NCI-H526 treated with DMSO at 0.1 percent for 48 hours (cell line): ENCODE measurements at regions not wholly inside any gene's neighbourhood (a gene's known extent, or its start where the extent isn't known, plus 50 kb on each side); places are given as distances from the start of the nearest gene placed in this dataset.

Experiments
- DNase-seq: peaks from one replicate; lab custom pipeline; 2025; lab: John Stamatoyannopoulos, UW

DNA sequence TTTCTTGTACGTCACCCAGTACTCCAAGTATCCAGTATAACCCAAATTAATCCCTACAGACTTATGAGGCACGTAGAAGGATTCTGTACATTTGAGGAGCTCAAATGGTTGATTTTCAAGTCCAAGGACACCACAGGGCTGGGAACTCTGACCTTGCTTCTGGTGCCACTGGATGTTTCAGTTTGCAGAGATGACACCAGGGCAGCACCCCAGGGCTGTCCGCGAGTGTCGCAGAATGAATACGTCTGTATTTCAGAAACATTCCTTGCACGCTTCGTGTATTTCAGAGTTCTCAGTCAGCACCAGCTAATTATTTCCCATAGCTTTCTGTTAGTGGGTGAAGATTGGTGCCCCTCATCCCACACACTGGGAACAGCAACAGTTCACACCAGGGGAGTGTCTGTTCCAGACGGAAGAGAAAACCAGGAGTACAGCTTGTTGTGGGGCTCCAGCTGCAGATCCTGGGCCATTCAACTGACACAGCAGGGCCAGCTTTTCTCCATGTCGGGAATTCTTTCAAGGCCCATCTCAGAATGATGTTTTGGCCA lies 159.2 kb downstream of the RHOU start:
- DNase-seq: no peak

DNA sequence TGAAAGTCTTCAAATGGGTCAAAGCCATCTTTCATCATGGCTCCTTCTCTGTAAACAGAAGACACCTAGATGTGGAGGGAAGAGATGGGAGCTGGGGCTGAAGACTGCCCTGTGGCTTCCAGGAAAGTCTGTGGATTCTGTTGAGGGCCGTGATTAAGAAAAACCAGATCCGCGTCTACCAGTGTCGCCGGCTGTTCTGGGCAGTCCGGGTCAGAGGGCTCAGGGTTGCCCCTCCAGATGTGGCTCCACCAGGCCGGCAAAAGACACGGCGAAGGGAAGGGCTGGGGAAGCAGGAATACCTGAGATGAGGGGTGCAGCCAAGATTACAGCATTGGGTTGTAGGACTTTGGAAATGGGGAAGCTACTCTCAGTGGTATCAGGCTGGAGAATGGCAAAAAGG lies 162.6 kb downstream of the RHOU start:
- DNase-seq: no peak

DNA sequence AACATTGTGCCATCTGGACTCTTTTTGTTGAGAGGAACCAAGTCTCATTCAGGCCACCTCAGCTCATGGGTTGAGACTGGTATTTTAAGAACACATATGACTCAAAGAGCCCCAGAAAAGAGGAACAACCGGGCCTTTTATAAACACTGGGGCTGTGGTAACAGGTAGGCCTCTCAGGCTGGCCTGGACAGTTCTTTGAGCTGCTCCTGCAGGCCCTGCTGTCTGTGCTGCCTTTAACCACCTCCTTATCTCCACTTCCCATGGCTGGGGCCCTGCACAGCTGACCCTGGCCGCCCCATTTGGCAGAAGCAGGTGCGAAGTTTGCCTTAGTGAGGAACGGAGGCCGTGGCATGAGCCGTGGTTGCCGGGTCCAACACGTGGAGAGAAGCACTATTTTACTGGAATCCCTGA lies 163.3 kb downstream of the RHOU start:
- DNase-seq: no peak

DNA sequence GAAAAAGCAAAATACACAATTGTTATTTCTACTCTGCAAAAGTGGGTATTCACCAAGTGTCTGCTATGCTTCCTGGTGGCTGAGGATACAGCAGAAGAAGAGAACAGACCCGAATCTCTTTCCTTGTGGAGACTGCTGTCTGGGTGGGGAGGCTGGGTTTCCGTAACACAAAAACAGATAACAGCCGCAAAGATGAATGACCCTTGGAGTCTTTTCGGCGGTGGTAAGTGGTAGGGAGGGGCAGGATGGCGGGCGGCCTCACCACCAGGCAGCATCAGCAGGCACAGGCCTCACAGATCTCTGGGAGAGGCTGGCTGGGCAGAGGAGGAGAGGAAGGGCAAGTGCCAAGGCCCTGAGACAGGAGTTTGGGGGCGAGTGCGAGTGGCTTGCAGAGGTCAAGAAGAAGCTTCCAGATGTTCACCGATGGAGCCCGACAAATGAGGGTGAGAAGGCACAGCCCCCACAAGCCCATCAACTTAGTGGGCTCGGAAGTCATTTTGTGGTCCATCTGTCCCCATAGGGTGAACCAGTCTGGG lies 164.2 kb downstream of the RHOU start:
- no peak for DNase-seq

DNA sequence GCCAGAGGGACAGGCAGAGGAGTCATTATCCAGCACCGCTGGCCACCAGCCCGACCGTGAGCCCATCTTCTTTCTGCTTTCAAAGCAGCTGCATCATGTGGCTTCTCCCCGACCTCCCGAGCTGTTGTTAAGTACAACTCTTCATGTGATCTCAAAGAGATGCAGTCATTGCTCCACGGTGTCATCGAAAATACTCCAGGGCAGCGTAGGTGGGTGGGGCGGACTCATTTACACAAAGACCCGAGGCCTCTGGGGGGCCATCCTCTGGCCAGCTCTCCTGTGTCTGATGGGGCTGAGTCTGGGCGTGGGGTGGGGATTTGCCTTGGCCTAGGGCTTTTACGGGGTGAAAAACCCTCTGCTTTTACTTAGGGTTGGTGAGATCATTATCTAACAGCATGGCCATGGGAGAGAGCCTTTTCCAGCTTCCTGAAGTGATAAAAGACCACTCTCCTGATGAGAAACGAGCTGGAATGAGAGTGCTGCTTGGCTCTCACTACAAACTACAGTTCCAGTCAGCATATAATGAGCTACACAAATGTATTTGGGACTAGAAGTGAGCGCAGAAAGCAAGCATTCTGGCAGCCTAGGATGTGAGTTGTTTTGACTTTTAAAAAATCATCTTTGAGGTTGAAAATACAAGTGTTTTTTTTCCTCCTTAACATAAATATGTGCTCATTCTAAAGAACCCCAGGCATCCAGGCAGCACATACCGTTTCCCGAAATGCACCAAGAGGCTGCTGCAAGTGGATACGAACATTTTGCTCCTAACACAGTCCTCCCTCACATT lies 165.0 kb downstream of the RHOU start:
- DNase-seq: no peak

DNA sequence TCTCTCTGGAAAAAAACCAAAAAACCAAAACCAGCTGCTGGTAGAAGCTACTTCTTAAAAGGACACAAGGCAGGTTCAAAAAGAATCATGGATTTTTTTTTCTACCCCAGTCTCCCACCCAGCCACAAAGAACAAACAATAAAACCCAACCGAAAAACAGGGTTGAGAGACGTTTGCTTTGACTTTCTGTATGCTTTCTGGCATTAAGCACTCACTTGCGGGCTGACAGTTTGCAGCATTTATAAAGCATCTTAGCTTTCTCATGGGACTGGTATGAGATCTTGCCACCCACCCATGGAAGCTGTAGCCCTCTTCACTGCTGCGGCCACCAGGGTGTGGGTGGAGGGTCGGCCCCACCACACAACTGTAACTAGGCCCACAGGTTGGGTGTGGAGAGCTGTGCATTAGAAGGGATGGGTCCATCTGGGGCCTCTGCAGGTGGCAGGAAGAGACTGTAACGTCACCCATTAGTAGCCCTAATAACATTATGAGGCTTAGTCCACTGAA lies 165.7 kb downstream of the RHOU start:
- no peak for DNase-seq

DNA sequence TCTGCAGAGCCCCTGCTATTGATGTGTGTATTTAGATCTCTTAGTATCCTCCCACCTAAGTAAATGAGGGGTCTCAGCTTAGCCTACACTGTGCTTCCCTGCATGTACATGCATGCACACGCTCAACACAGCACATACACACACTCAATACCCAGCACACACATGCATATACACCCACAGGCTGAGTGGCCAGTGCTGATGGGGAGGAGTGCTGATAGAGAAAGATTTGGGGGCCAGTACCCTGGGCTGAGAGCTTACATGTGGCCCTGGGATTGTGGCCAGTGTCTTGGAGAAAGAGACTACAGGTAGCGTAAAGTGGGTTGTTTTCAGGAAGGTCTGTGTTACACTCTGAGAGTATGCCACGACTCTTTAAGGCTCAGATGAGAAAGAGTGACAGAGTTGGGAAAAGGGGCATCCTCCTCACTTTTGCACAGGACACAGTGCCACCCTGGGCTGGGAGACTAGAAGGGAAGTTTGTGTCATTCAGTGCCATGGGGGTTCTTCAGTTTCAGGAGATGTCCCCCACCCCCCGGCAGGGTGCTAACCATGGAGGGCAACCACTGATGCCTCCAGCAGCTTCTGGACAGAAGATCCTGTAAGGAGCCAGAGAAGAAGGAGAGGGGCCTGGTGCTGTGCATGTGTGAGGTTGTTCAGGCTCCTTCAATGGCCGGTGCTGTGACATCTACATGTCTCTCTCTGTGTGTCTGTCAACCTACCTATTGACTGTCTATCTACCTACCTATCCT lies 166.8 kb downstream of the RHOU start:
- no peak for DNase-seq

DNA sequence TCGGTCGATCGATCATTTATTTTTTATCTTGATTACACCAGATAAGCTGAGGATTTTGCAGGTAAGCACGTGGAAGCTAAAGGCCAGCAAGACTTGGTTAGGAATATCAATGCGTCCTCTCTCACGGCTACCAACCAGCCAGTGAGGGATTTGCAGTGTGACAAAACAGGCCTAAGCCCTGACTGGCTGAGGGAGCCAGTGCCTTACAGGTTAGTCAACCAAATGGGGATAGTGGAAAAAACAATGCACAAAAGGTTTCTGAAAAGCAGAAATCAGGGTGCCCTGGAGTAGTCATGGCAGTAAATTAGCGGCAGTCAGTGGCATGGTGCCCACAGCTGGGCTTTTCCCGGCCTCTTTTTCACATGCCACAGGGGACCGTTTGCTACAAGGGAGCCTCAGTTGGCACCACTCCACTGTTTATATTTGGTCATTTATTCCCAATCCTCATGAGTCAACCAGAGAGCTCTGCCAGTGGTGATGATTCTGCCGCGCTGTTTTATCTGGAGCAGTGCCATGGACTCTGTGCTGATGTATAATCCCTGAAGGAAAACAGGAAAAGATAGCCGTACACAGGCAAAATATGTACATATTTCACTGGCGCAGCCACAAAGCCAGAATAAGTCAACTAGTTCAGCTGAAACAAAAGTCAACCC lies 167.6 kb downstream of the RHOU start:
- DNase-seq: no peak

DNA sequence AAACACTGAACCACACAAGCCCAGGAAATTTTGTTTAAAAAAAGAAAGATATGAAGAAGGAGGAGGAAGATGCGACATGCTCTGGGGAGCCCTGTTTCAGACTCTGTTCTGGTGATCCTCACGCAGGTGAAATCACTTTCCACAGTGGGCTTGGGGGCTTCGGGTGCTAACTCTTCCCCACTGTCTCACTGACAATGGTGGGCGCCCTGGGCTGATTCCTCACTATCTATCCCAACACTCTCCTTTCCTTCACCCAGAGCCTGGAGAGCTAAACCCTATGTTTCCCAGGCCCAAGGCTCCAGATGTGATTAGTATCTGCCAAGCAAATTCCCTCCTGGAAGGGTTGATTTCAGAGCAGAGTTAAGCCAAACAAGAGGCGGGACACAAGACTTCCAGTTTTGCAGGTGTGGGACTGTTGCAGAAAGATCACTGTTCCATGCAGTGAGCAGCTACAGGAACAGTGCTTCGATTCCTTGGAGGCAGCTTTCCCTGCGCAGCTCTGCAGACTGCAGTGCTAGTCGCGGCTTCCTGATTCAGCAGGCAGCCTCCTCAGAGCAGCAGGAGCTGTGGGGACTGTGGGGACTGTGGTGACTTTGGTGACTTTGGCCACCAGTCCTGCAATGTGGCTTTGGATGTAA lies 168.3 kb downstream of the RHOU start:
- DNase-seq: no peak

DNA sequence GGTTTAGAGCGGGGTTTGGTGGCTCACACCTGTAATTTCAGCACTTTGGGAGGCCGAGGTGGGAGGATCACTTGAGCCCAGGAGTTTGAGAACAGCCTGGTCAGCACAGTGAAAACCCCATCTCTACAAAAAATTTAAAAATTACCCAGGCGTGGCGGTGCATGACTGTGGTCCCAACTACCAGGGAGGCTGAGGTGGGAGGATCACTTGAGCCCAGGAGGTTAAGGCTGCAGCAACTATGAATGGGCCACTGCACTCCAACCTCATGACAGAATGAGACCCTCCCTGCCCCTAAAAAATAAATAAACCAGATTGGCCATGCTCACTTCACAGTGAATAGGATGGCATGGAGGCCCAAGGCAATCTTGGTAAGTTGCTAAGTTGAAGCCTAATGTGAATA lies 168.9 kb downstream of the RHOU start:
- no peak for DNase-seq

DNA sequence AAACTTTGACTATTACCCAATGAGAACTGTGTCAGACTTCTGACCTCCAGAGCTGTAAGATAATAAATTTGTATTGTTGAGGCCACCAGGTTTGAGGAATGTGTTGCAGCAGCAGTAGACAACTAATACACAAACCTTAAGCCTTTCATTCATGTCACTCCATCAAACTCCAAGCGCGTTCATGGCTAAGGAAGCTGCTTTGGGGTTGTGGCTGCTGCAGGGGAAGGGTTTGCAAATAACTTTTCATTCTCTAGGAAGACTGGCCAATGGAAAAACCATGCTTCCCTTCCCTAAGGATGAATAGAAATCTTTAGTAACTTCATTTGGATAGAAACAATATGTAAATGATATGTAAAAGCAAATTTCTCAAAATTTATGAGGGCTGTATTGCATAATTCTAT lies 170.4 kb downstream of the RHOU start:
- DNase-seq: peak; percentile 88

DNA sequence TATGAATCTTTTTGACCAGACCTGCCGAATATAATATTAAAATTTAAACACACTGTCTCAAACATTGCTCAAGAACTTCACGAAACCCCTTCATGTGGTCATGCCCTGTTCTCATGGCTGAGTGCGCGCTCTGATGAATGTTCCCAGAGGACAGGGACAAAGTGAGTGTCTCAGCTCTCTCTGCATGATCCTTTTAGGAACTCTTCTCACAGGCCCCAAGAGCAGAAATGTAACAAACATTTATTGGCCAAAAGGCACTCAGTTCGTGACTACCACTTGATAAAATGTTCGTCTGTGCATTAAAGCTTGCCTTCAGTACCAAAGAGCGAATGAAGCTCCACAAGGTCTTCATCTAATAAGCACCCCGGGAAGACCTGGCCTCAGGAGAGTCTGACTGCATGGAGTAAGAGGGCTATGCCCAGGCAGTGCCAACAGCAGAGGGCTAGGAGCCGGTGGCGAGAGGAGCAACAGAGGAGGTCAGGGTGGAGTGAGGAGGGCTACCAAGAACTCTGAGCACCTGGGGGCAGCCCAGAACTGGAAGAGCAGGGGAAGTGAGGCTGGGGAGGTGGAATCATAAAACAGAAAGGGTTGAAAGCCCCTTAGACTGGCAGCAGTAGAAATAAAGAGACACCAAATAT lies 171.1 kb downstream of the RHOU start:
- peak; percentile 64 for DNase-seq

DNA sequence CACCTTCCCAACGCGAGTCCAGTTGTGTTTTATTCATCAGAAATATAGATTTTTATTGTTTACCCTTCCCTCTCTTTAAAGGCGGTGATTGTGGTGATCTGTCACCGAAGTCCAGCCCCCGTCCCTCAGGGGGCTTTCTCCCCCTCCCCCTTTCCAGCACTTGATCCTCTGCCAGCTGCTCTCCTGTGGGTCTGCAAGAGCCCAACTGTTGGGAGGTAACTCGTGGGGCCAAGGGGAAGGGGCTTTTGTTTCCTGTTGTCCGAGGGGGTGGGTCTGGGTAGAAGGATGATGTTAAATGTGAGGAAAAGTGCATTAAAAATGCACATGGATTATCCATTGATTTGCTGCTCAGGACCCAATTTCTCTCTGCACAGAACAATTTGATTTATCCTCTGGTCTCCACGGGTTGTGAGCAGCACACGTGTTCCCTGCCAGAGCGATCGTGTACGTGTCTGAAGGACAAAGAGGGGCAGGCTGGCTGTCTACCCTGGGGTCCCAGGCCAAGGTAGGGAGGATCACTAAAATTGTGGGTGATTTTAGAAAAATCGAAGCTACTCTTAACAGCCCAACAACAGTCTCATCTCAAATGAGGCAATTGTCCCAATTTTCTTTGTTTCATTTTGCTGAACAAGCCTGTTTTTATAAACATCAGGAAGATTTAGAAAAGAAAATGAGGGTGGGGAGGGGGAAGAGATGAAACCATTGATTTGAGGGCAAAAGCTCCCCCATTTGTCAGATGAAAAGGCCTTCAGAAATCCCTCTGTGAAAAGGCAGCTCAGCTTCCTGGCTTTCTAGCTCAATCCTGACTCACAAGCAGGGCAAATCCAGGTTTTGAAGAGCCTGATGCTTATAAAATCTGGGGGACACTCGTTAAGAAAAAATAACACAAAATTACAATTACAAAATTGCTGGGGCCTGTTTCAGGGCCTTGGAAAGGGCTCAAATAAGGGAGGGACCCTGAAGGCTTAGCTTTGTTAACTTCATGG lies 176.2 kb downstream of the RHOU start:
- DNase-seq: no peak

DNA sequence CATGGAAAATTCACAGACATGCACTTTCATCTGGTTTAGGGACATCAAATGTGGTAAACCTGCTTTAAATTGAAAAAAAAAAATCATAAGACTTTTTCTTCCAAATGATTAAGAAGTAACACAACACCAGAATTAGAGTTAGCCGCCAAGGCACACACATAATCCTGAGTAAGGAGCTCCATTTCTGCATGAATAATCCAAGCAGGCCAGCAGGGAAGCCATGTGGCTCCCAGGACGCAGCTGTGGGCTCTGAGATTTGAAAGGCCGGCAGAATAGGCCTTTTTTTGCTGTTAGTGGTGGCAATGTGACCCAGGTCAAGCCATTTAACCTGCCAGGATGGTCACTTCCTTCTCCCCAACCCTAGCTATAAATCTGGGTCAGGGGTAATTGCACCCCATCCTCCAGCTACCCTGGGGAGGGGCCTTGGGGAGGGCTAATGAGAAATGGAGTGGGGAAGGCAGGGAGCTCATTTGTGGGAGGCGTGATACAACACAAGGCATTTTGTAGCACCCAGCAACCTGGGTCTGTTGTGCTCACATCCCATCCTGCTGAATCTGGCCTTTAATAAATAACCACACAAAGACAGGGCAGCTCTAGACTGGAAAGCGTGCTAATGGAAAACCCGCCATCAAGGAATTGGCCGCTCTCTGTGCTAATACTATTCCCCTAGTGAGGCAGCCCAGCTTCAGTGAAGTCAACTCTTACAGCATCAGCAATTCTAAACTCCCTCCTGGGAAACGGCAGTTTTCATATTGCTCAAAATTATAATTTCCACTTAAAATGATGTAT lies 178.5 kb downstream of the RHOU start:
- DNase-seq: no peak

DNA sequence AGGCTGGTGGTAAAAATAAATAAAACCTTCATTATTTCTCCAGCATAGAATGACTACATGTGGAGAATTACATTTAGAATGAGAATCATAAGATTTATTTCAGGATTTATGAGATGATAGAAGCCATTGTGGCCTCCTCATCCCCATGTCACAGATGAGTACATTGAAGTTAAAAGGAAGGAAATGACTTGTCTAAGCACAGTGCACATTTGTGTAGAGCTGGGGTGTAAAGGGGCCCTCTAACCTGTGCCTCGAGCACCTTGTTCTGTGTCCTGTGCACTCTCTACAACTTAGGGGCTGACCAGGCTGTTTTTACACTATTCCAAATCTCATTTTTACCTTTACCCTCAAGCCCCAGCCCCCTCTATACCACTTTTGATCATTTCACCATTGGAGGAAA lies 179.4 kb downstream of the RHOU start:
- DNase-seq: no peak

DNA sequence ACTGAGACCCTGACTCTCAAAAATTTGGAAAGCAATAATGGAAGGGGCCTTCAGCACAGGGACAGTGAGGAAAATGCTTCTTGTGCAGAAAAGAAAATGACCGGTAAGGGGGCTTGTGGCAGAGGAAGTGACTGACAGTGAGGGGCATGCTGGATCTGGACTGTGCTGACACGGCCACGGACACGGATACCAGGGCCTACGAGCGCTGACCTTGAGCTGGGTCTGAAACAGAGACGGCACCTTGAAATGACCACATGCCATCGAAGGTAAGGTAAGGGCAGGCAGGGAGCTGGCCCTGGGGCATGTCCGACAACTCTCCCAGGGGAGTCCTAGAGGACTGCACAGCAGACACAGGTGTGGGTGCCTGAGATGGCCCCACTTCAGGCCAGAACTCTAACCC lies 182.1 kb downstream of the RHOU start:
- no peak for DNase-seq

DNA sequence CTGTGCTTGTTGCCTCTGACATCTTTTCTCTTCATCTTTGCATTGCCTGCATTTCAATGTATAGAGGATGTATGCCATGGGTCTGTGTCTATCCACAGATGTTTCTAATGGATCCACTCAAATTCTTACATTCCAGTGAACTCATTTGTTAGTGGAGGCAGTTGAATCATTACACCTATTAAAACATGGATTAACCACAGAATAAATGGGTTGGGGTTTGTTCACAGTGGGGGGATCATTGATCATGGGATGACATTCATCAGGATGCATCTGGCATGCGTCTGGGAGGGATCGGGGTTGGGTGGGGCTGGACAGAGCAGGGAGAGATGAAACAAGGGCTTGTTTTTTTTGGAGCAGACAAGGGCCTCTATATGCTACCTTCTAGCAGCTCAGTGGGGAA lies 182.5 kb downstream of the RHOU start:
- DNase-seq: no peak

DNA sequence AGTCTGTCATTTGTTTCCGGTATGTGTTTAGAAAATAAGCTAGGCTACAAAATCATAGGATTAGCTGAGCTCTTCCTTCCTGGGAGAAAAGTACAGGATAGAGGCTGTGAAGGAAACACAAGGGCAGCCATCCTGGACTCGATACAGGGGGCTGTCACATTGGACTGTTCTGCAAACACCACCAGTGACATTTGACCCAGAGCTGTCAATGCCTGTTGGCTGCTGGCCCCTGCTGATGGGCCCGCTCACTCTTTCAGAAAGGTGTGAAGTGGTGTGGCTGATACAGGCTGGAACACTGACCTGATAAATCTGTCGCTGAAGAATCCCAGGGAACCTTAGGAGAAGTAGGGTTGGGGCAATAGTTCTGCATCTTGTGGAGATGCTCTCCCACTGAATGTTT lies 183.1 kb downstream of the RHOU start:
- DNase-seq: no peak

DNA sequence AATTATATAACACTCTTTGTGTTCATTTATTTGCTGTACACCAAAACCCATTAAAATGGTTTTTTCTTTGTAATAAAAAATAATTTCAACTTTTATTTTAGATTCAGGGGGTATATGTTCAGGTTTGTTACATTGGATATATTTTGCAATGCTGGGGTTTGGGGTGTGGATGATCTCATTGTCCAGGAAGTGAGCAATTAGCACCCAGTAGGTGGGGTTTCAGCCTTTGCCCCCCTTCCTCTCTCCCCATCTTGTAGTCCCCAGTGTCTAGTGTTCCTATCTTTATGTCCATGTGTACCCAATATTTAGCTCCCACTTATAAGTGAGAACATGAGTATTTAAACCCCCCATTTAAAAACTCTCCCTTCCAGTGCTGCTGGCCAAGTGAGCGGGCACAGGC lies 184.6 kb downstream of the RHOU start:
- no peak for DNase-seq
